H1 (cell line): ENCODE measurements at regions not wholly inside any gene's neighbourhood (a gene's known extent, or its start where the extent isn't known, plus 50 kb on each side); places are given as distances from the start of the nearest gene placed in this dataset.

ENCODE experiments used
- BACH1 ChIP-seq: IDR thresholded peaks from 2 replicates; pipeline ENCODE4 v1.6.1; 2012; ENCODE audit warnings: low read length, improper control_type of control experiment
- HDAC6 ChIP-seq: IDR thresholded peaks from one replicate; pipeline ENCODE4 v1.7.1; 2012; ENCODE audit warnings: low read depth, mild to moderate bottlenecking, inconsistent platforms, low read length, moderate library complexity
- TF ChIP-seq, protein P1 (sequence below): fragments of 300-600 bp; sonication (generic); IDR thresholded peaks from 2 replicates; pipeline ENCODE4 v1.7.1; 2012; ENCODE audit warnings: low read length, moderate library complexity, mild to moderate bottlenecking, inconsistent platforms; ENCODE audit not compliant: insufficient replicate concordance

DNA sequence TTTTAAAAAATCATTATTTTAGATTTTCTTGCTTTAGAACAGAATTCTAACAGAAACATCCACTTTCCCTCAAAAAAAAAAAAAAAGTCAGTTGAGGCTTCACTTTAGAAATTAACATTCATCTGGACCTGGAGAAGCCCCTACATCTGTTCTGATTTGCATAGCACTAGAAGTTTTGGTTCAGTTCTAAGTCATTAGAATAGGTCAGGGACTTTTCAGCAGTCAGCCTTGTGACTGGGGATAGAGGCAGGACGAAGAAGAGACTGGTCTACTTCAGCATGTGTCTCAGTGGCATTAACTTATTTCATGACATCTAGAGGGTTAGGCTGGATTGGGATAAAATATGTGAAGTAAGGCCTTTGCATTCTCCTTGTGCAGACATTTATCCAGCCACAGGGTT, 215.8 kb upstream of the DAB2 start (continued):
- TF ChIP-seq, protein P1, sequence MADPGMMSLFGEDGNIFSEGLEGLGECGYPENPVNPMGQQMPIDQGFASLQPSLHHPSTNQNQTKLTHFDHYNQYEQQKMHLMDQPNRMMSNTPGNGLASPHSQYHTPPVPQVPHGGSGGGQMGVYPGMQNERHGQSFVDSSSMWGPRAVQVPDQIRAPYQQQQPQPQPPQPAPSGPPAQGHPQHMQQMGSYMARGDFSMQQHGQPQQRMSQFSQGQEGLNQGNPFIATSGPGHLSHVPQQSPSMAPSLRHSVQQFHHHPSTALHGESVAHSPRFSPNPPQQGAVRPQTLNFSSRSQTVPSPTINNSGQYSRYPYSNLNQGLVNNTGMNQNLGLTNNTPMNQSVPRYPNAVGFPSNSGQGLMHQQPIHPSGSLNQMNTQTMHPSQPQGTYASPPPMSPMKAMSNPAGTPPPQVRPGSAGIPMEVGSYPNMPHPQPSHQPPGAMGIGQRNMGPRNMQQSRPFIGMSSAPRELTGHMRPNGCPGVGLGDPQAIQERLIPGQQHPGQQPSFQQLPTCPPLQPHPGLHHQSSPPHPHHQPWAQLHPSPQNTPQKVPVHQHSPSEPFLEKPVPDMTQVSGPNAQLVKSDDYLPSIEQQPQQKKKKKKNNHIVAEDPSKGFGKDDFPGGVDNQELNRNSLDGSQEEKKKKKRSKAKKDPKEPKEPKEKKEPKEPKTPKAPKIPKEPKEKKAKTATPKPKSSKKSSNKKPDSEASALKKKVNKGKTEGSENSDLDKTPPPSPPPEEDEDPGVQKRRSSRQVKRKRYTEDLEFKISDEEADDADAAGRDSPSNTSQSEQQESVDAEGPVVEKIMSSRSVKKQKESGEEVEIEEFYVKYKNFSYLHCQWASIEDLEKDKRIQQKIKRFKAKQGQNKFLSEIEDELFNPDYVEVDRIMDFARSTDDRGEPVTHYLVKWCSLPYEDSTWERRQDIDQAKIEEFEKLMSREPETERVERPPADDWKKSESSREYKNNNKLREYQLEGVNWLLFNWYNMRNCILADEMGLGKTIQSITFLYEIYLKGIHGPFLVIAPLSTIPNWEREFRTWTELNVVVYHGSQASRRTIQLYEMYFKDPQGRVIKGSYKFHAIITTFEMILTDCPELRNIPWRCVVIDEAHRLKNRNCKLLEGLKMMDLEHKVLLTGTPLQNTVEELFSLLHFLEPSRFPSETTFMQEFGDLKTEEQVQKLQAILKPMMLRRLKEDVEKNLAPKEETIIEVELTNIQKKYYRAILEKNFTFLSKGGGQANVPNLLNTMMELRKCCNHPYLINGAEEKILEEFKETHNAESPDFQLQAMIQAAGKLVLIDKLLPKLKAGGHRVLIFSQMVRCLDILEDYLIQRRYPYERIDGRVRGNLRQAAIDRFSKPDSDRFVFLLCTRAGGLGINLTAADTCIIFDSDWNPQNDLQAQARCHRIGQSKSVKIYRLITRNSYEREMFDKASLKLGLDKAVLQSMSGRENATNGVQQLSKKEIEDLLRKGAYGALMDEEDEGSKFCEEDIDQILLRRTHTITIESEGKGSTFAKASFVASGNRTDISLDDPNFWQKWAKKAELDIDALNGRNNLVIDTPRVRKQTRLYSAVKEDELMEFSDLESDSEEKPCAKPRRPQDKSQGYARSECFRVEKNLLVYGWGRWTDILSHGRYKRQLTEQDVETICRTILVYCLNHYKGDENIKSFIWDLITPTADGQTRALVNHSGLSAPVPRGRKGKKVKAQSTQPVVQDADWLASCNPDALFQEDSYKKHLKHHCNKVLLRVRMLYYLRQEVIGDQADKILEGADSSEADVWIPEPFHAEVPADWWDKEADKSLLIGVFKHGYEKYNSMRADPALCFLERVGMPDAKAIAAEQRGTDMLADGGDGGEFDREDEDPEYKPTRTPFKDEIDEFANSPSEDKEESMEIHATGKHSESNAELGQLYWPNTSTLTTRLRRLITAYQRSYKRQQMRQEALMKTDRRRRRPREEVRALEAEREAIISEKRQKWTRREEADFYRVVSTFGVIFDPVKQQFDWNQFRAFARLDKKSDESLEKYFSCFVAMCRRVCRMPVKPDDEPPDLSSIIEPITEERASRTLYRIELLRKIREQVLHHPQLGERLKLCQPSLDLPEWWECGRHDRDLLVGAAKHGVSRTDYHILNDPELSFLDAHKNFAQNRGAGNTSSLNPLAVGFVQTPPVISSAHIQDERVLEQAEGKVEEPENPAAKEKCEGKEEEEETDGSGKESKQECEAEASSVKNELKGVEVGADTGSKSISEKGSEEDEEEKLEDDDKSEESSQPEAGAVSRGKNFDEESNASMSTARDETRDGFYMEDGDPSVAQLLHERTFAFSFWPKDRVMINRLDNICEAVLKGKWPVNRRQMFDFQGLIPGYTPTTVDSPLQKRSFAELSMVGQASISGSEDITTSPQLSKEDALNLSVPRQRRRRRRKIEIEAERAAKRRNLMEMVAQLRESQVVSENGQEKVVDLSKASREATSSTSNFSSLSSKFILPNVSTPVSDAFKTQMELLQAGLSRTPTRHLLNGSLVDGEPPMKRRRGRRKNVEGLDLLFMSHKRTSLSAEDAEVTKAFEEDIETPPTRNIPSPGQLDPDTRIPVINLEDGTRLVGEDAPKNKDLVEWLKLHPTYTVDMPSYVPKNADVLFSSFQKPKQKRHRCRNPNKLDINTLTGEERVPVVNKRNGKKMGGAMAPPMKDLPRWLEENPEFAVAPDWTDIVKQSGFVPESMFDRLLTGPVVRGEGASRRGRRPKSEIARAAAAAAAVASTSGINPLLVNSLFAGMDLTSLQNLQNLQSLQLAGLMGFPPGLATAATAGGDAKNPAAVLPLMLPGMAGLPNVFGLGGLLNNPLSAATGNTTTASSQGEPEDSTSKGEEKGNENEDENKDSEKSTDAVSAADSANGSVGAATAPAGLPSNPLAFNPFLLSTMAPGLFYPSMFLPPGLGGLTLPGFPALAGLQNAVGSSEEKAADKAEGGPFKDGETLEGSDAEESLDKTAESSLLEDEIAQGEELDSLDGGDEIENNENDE: no peak
- TF ChIP-seq HDAC6 (no peak), BACH1 (no peak)
